HG03432 (cell line): ENCODE measurements at regions not wholly inside any gene's neighbourhood (a gene's known extent, or its start where the extent isn't known, plus 50 kb on each side); places are given as distances from the start of the nearest gene placed in this dataset.
"Not testable (repeated sequence)": the region's sequence is repeated elsewhere in the genome, so short reads cannot be mapped to it uniquely, and the experiment has no call there.

Experiments
- ATAC-seq: cut with Tn5 transposase; IDR thresholded peaks from one replicate; pipeline ENCODE4 v1.9.1; 2021; ENCODE audit warnings: mild to moderate bottlenecking, moderate library complexity; ENCODE audit not compliant: unreplicated experiment

DNA sequence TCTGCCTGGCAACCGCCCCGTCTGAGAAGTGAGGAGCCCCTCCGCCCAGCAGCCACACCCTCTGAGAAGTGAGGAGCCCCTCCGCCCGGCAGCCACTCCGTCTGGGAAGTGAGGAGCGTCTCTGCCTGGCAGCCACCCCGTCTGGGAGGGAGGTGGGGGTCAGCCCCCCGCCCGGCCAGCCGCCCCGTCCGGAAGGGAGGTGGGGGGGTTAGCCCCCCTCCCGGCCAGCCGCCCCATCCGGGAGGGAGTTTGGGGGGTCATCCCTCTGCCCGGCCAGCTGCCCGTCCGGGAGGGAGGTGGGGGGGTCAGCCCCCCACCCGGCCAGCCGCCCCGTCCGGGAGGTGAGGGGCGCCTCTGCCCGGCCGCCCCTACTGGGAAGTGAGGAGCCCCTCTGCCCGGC, 269.0 kb downstream of the FAM72C start:
- ATAC-seq = not testable (repeated sequence)

DNA sequence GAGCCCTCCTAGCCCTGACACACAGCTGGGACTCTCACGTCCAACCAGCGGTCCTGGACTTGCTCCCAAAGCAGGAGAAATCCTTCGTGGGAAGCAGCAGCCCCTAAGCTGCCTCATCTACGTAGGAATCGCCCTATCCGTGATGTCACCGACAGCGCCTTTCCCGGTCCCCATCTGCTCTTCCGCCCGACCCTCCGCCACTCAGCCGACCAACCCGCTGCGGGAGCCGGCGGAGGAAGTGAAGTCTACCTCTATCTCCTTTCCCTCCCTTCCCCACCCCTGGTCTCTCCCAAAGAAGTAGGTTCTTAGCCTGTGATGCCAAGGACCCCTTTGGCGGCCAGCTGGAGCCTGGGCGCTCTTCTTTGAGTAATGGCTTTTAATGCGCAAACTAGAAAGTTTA, 272.1 kb downstream of the FAM72C start:
- ATAC-seq = no peak

DNA sequence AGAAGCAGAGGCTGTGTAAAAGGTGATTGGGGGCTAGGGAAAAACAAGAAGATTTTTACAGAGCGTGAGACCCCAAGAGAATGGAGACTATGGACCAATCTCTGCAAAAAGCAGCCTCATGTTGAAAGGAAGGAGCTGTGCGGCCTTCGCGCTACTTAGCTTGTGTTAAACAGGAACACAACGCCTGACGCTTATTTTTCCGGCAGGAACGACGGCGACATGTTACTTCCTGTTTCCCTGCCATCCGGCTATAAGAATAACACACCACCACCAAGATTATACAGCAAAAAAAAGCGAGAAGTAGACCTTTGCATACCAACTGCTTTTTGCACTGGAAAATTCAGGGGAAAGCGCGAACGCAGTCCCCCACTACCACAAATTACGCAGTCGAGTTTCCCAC, 272.7 kb downstream of the FAM72C start:
- no peak for ATAC-seq

DNA sequence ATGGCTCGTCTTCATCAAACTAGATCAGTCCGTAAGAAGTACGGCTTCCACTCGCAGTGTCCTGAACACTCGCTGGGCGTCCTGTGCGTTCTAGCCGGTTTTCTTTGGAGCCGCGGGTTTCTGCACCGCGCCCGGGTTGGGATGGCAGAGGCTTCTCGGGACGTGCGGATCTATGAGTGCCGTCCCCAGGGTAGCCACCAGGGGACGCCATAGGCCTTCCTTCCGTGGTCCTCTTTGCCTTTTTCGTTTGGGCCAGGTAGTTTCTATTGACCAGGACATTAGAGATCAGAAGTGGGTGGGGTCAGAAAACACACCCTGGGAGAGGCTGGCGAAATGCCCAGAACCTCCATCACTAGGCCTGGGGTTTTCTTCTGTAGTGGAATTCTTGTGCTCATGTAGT, 273.8 kb downstream of the FAM72C start:
- ATAC-seq = no peak

DNA sequence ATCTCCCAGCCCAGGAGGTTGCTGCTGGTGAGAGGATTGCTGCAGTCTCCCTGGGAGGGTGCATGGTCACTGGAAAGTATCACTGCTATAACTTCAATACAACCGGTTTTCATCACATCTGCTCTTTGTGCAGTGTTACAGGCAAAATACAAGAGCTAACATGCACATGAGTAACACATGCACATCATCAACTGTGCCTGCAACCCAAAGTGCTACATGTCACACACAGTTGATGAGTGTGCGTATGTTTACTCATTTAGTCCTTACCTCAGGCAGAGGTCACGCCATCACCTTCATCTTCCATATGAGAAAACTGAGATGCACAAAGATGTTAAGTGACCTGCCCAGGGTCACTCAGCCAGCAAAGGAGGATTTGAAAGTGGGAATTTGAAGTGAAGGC, 277.7 kb downstream of the FAM72C start:
- ATAC-seq = no peak

DNA sequence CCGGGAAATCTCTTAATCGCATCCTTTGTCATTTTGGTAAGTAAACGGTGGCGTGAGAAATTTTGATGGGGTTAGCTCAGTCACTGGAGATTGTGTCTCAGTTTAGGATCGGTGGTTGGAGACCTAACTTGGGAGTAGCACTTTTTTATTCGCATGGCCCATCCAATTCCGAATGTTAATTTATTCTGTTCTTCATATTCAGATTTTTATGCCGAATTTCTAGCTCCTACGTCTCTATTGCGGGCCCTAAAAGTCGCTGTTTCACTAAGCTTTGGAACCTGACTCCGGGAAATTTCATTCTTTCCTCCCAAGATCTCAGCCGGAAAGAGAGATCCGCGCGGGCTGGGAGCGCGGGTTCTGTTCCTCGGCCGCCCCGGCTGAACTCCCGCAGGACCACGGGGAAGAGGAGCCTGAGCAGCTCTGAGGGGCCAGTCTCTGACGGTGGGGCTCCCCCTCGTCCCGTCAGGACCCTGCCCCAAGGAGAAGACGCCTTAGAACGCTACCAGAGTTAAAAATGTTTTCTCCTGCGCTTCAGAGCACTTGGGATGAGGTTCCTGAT, 279.7 kb downstream of the FAM72C start:
- no peak for ATAC-seq

DNA sequence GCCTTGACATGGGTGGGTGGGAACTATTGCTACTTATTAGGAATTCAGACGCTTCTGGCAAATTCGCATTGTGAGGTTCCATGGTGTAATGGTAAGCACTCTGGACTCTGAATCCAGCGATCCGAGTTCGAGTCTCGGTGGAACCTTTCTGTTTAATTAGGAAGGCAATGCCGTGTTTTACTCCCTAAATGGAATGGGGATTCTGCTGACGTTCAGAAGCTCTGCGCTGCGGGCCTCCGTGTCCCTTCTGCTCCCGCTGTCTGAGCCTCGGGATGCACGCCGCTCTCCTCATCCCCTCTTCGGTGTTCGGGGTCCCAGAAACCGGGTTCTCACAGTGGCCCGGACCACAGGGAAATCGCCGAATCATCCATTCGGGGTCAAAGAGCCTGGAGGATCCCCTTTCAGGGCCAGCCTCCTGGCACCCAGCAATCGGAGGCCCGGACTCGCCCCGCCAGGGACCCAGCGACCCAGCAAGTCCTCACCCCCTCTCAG, 280.3 kb downstream of the FAM72C start:
- no peak for ATAC-seq

DNA sequence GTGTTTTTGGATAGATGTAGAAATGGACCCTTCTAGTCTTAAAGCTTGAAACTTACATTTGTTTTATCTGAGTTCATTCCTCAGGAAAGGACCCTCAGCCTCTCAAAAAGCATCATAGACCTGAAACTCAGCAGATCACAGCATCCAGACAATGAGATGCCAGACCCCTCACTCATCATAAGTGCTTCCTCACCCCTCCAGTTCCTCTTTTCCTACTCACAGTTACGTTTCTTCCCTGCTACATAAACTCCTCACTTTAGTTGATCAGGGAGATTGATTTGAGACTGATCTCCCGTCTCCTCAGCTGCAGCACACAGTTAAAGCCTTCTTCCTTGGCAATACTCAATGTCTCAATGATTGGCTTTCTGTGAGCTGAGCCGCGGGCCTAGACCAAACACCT, 282.0 kb downstream of the FAM72C start:
- no peak for ATAC-seq

DNA sequence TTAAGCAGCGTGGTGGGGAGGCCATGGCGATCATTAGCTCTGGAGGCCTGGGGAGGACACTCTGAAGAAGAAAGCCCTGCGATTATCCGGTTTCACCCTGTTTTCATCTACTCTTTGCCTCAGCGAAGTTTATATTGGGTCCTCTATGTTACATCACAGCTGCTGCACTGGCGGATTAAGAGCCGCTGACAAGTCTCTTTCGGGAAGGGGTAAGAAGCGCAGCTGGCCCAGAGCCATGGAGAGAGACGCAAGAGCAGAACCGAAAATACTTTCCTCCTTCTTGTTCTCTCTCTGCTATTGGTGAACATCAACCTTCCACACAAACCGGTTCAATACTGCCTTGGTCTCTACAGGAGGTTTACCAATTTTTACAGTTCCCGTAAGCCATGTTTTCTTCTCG, 291.5 kb downstream of the FAM72C start:
- ATAC-seq = no peak

DNA sequence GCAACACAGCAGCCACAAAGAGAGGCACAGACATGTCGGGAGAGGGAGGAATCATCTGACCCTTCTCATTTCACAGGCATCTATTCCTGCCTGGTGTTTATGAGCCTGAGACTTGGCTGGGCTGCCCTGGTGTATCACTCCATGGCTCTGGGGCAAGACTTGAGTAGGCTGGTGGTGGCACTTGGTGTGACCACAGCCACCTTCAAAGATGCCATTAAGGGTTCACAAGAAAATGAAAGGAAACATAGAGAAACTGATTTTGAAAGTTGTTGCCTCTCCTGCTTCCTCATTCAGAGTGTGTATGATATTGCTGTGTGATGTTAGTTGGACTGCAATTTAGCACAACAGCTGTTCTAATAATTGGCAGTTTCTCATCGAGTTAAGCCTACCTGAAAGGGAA, 298.8 kb downstream of the FAM72C start:
- ATAC-seq = no peak

DNA sequence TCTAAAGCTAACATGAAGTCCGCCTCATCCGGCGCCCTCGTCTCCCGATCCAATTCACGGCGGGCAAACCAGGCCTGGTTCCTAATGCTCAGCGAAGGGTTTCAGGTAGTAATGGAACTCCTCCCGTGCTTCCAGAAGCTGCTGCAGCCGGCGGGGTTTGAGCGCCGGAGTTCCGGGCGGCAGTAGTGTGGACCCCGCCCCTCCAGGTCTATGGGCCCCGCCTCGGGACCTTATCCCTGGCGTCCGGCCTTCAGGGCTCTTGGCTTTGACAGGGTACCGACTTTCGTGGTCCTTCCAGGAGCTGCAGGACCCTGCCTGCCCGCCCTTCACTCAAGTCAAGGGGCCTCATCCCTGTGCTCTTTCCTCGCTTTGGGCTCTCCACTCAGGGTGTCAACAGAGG, 304.1 kb downstream of the FAM72C start:
- no peak for ATAC-seq

DNA sequence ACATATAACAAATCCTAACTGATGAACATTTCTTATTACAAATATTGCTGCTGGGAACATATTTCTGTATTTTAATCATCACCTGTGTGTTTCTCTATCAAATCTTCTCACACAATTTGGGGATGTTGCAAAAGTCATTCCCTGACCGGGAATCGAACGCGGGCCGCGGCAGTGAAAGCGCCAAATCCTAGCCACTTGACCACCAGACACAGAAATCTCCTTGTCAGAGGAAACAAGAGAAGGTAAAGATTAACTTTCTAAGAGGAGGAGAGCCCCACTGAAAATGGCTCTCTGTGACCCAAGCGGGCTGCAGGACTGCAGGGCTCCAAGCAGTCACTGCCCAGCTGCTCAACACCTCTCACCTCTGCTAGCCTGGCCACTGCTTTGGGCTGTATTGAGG, 304.9 kb downstream of the FAM72C start:
- ATAC-seq = no peak

DNA sequence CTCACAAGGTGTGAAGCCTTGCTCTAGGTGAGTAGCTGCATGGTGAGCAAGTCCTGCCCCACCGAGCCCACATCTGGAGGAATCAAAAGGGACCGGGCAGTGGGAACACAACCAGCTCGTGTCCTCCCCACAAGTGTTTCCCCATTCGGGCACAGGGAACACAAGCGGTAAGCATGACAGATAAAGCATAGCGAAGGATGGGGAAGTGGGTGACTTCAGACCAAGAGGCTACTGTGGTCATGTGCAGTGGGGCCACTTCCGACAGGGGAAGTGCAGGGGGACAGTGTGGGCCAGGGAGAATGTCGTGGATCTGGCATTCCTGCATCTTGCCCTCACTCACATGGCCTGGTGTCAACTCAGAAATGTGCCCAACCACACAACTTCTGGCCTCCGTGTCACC, 306.2 kb downstream of the FAM72C start:
- ATAC-seq = no peak

DNA sequence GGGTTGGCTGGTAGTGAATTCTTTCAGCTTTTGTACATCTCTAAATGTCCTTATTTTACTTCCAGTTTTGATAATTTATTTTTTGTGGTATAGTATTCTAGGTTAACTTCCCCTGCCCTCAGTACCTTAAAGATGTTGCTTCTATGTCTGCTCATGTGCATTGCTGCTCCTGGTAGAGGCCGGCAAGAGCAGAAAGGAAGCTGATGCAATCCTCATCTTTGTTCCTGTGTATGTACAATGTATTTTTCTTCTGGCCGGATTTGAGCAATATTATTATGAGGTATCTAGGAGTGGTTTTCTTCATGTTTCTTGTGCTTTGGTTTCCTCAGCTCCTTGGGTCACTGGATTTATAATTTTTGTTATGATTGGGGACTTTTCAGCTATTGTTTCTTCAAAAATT, 308.7 kb downstream of the FAM72C start:
- ATAC-seq = not testable (repeated sequence)

DNA sequence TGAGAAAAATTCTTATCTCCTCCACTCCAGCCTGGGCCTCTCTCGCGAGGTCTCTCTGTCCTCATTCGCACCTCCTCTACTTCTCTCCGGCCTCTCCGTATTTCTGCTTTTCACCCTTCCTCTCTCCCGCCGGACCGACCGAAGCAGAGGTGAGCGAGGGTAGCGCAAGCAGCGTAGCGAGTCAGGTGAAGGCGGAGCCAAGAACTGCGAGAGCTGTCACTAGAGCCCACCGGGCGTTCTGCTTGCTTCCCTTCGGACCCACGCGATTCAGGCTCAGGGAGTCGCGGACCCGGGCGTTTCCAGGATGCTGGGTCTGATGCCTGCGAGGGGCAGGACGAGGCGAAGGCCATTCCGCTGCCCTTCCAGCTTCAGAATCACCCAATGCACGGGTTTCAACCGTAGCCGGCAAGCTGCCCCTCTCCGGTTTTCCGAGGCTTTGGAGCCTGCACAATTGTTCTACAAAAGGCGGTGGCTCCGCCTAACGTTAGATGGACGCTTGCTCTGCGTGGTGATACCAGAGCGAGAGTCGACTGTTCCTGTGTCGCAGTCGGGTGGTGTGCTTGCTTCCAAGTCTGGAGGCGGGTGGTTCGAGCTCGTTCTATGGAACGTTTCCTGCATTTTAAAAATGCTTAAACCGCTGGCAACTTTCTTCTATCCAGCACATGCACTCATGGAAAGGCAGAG, 310.2 kb downstream of the FAM72C start:
- ATAC-seq = no peak

DNA sequence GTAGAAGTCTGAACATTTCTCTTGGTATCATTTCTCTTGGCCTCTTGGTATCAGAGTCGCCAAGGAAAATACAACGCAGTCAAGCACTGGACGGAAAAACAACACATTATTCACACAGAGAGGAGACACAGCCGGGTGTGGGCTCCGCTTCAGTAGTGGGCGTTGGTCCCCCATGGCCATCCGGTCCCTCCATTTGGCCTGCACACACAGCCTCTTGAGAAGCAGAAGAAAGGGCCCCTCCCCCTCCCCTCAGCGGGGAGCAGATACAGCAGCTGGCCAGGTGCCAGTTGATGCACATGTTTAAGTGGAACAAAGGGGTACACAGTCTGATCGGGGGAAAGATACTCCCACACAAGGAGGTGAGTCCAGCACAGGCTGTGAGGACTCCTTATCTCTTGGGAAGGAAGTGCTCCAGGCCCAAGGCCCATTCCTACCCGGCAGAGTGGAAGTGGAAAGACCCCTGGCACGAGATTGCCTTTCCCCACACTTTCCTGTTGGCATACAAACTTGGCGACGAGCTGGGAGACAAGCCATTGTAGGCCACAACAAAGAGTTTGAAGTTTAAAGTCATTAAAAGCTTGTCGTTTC, 311.3 kb downstream of the FAM72C start:
- no peak for ATAC-seq

DNA sequence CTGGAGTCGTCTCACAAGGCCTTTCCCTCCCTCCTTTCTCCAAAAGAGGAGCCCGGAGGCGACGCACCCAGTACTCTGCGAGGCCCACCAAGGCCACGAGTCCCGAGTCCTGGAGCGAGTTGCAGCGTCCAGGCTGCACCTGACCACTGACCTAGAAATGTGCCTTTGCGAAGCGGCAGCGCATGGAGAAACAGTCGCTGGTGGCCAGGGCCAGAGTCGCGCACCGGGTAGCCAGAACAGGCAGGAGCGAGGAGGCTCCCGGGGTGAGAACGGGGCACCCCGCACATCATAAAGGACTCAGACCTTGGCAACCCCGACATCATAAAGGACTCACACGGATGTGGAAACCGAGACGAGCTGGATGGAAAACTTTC, 318.4 kb downstream of the FAM72C start:
- no peak for ATAC-seq

DNA sequence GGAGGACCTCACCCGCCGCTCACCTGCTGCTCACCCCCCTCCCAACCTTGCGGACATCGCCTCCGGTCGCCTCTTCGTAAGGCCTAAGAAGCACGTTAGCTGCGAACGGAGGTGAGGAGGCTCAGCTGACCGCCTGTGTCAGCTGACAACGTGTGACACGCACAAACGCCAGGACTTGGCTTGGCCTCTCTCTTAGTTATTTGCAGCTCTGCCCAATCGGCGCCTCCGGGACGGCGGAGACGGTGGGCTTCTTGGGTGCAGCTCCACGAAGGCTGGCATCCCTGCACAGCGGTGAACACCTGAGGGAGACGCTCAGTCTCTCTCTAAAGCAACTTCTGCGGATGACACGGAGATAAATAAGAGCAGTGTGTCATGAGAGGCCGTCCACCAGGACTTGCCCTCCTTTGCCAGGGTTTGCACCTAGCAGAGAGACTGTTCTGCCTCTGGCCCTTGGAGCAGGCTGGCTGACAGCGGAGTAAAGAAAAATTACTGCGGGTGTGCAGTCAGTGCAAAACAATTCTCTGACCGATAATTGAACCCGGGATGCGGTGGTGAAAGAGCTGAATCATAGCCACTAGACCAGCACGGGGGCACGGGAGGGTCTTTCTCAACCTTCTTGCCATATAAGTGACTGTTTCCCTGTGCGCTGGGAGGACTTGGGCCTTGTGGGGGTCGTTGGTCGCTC, 318.9 kb downstream of the FAM72C start:
- ATAC-seq = no peak

DNA sequence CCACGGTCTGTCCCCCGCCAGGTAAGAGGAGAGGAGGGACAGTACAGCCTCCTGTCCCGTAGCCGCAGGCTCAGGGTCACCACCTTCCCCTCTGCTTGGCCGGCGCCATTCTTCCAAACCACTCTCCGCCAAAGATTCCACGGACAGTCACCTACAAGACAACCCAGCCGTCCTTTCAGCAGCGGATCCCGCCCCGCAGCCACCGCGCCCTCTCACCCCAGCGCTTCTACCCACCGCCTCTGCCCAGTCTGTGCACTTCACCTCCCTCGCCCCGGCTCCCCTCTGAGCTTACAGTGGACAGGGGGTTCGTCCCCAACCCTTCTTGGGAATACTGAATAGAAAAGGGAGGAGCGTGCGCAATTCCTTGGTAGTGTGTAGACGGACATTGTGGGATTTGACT, 319.6 kb downstream of the FAM72C start:
- no peak for ATAC-seq

DNA sequence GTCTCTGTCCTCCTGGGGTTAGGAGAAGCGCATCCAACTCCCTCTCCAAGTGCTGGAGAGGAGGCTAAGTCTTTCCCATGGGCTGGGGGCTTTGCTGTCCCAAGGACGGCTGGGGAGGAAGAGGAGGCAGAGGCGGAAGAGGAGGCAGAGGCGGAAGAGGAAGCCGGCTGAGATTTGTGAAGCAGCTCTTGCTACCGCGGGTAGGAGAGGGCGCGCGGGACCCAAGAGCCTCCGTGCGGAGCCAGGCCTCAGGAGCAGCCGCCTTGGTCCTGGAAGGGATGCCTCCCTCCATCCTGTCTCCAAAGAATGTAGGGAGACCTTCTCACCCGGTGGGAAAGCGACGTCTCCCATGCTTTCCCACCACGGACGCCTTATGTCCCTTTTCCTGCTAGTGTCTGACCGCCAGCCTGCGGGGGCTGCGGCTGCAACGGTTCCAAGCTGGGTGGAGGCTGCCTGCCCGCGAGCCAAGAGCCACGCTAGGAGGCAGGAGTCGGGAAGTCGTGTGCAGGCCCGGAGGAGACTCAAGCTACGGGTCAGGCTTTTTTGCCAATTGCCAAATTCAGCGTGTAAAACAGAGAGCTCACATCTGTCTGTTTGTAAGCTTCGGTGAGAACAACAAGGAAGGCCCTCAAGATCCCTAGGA, 320.3 kb downstream of the FAM72C start:
- no peak for ATAC-seq

DNA sequence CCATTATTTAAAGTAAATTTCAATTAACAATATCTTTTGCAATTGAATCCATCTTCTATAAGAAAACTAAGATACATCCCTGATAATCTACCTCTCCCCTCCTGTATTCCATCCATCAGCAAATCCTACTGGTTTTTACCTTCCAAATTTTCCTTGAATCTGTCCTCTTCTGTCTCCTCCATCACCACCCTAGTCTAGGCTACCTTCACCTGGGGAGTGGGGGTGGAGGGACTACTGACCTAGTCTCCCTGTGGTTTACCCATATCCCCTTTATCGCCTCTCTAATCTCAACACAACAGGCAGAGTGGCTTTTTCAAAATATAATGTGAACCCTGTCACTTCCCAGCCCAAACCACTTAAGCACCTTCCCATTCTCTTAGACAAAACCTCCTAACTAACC, 327.8 kb downstream of the FAM72C start:
- not testable (repeated sequence) for ATAC-seq
